ENCODE measurements at regions not wholly inside any gene's neighbourhood (a gene's known extent, or its start where the extent isn't known, plus 50 kb on each side); places are given as distances from the start of the nearest gene placed in this dataset.

DNA sequence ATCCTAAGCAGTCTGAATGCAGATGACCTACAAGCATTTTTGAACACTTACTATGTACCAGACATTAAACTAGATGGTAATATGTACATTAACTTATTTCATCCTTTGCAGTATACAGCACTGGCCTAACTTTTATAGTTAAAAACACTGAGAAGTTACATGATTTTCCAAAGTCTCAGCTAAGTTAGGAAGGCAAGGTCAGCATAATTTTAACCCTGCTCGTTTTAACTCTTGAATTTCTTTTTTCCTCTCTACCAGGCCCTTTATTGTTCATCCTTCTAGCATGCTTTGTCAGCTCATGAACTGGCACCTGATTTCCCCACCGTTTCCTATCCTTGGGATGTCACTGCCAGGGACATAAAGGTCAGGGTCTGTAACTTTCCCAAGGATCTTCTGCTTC lies 76.9 kb upstream of the ZC3H11B start:
- Histone ChIP-seq H3K4me3 (no peak overlapping the region), H3K27me3 (no peaks in the 10 kb centered on the region), H3K9me3 (no peaks in the 10 kb centered on the region), H3K27ac (no peak overlapping the region), H3K36me3 (no peaks in the 10 kb centered on the region), H3K4me1 (ENCODE audit: insufficient read depth) (no peaks in the 10 kb centered on the region)
- intact Hi-C loops (cut with DNase I): no loop called here
- no peak for TF ChIP-seq CTCF (IDR thresholded peaks at IDR 0.05)
- no peak for TF ChIP-seq EP300 (IDR thresholded peaks at IDR 0.05)
- no peak for TF ChIP-seq POLR2A (IDR thresholded peaks at IDR 0.05)
- 34 to 38% (median 36%) methylated on average over 2 of the region's 2 CpGs for WGBS, 3 donors
- no peak for DNase-seq

GRCh38 chr1:219687779-219688178 lies 74.9 kb upstream of the ZC3H11B start:
- no peaks in the 10 kb centered on the region for H3K9me3 ChIP-seq
- TF ChIP-seq POLR2A (IDR thresholded peaks at IDR 0.05): no peak
- no peak for TF ChIP-seq CTCF (IDR thresholded peaks at IDR 0.05)
- TF ChIP-seq EP300 (IDR thresholded peaks at IDR 0.05): no peak
- intact Hi-C loops (cut with DNase I): no loop called here
- no peaks in the 10 kb centered on the region for H3K4me1 ChIP-seq (ENCODE audit: insufficient read depth)
- H3K4me3 ChIP-seq: no peak overlapping the region
- no peaks in the 10 kb centered on the region for H3K27me3 ChIP-seq
- no peak for DNase-seq
- H3K36me3 ChIP-seq: no peaks in the 10 kb centered on the region
- H3K27ac ChIP-seq: no peak overlapping the region

DNA sequence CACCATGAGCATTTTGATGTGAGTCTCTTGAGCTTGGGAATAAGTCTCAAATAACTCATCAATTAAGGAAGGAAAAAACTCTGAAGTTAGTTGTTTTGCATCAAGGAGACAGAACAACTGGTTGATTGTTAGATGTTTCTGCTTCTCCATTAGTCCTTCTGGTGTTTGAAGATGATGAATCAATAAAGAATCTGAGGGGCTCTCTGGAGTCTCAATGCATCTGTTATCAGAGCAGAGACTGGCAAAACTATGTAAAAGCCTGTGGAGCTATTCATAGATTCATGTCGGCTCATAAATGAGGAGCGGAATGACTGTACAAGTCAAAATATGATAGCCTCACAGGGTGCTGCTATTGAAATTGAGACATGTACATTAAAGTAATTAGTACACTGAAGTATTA lies 73.3 kb upstream of the ZC3H11B start:
- Histone ChIP-seq H3K27me3 (no peaks in the 10 kb centered on the region), H3K4me3 (no peak overlapping the region), H3K4me1 (ENCODE audit: insufficient read depth) (no peaks in the 10 kb centered on the region), H3K27ac (no peak overlapping the region), H3K36me3 (no peaks in the 10 kb centered on the region), H3K9me3 (no peaks in the 10 kb centered on the region)
- no peak for DNase-seq
- 85 to 96% (median 92%) methylated on average over 2 of the region's 2 CpGs for WGBS, 3 donors
- no peak for TF ChIP-seq POLR2A (IDR thresholded peaks at IDR 0.05)
- TF ChIP-seq CTCF (IDR thresholded peaks at IDR 0.05): no peak
- TF ChIP-seq EP300 (IDR thresholded peaks at IDR 0.05): no peak
- intact Hi-C loops (cut with DNase I): no loop called here

GRCh38 chr1:219682788-219683187 lies 69.9 kb upstream of the ZC3H11B start:
- Histone ChIP-seq H3K27ac (no peak overlapping the region), H3K4me3 (no peak overlapping the region), H3K4me1 (ENCODE audit: insufficient read depth) (no peaks in the 10 kb centered on the region), H3K9me3 (no peaks in the 10 kb centered on the region), H3K36me3 (no peaks in the 10 kb centered on the region), H3K27me3 (no peaks in the 10 kb centered on the region)
- 80 to 92% (median 88%) methylated on average over 1 of the region's 1 CpG for WGBS, 3 donors
- no peak for TF ChIP-seq CTCF (IDR thresholded peaks at IDR 0.05)
- no peak for TF ChIP-seq POLR2A (IDR thresholded peaks at IDR 0.05)
- TF ChIP-seq EP300 (IDR thresholded peaks at IDR 0.05): no peak
- intact Hi-C loops (cut with DNase I): no loop called here
- DNase-seq: no peak

GRCh38 chr1:219681876-219682275 lies 69.0 kb upstream of the ZC3H11B start:
- WGBS, 3 donors: 79 to 90% (median 79%) methylated on average over 1 of the region's 1 CpG
- Histone ChIP-seq H3K27me3 (no peaks in the 10 kb centered on the region), H3K4me3 (no peak overlapping the region), H3K27ac (no peak overlapping the region), H3K36me3 (no peaks in the 10 kb centered on the region), H3K4me1 (ENCODE audit: insufficient read depth) (no peaks in the 10 kb centered on the region), H3K9me3 (no peaks in the 10 kb centered on the region)
- no peak for TF ChIP-seq CTCF (IDR thresholded peaks at IDR 0.05)
- no peak for TF ChIP-seq EP300 (IDR thresholded peaks at IDR 0.05)
- no peak for TF ChIP-seq POLR2A (IDR thresholded peaks at IDR 0.05)
- DNase-seq: no peak
- intact Hi-C loops (cut with DNase I): no loop called here

All from ovary (tissue), 7 donors.